ENCODE measurements at regions not wholly inside any gene's neighbourhood (a gene's known extent, or its start where the extent isn't known, plus 50 kb on each side); places are given as distances from the start of the nearest gene placed in this dataset.

- no peak for TF ChIP-seq POLR2A (IDR thresholded peaks at IDR 0.05; ENCODE audit: low read length)
- no peak for TF ChIP-seq EP300 (IDR thresholded peaks at IDR 0.05)
- no peak for TF ChIP-seq CHD2 (IDR thresholded peaks at IDR 0.05; ENCODE audit: low read length, partially characterized antibody)
- TF ChIP-seq CTCF (IDR thresholded peaks at IDR 0.05), result no peak
- TF ChIP-seq MAX (IDR thresholded peaks at IDR 0.05), result no peak
- no peak for TF ChIP-seq BHLHE40 (IDR thresholded peaks at IDR 0.05; ENCODE audit: low read depth, low read length)
- TF ChIP-seq MAFK (IDR thresholded peaks at IDR 0.05; ENCODE audit: partially characterized antibody), result no peak
- TF ChIP-seq CEBPB (IDR thresholded peaks at IDR 0.05), result no peak
- TF ChIP-seq BCL3 (IDR thresholded peaks at IDR 0.05), result no peak
- TF ChIP-seq HDAC2 (IDR thresholded peaks at IDR 0.05), result no peak
- TF ChIP-seq ZFP36 (IDR thresholded peaks at IDR 0.05; ENCODE audit: borderline replicate concordance, partially characterized antibody), result no peak
- no peak for TF ChIP-seq REST (IDR thresholded peaks at IDR 0.05)
- TF ChIP-seq ESRRA (IDR thresholded peaks at IDR 0.05; ENCODE audit: borderline replicate concordance, low read length), result no peak
- no peak for TF ChIP-seq JUN (IDR thresholded peaks at IDR 0.05)
Observed at GRCh38 chr12:30442461-30442860, 253.2 kb downstream of the IPO8 start.

Measured in A549 (cell line).